ENCODE measurements at regions not wholly inside any gene's neighbourhood (a gene's known extent, or its start where the extent isn't known, plus 50 kb on each side); places are given as distances from the start of the nearest gene placed in this dataset.

- TF ChIP-seq CTCF (IDR thresholded peaks at IDR 0.05) = no peak
- TF ChIP-seq POLR2A (IDR thresholded peaks at IDR 0.05) = no peak
Observed at GRCh38 chr11:8760896-8761295, 78.3 kb downstream of the RPL27A start.
